Uterus (tissue), 3 donors: ENCODE measurements at regions not wholly inside any gene's neighbourhood (a gene's known extent, or its start where the extent isn't known, plus 50 kb on each side); places are given as distances from the start of the nearest gene placed in this dataset.
"Not testable (repeated sequence)": the region's sequence is repeated elsewhere in the genome, so short reads cannot be mapped to it uniquely, and the experiment has no call there.

ENCODE experiments used
- DNase-seq, 2 donors: peaks; one replicate each; pipeline ENCODE4 v3.0.0-alpha.2; 2019 to 2020
- H3K27ac ChIP-seq, 2 donors: fragments of 200-600 bp; sonication (generic); 1 replicate in 1 of 2; 2 replicates in 1 of 2; pipeline ENCODE4 v1.5.1; 2016 to 2018
- H3K27me3 ChIP-seq, 2 donors: fragments of 200-600 bp; sonication (generic); one replicate each; pipeline ENCODE4 v1.5.1; 2018 to 2019; ENCODE audit warnings: control low read depth in 1 of 2
- H3K36me3 ChIP-seq, 2 donors: fragments of 200-600 bp; sonication (generic); one replicate each; pipeline ENCODE4 v1.5.1; 2019; ENCODE audit warnings: control low read depth in 1 of 2
- H3K4me1 ChIP-seq, 2 donors: fragments of 200-600 bp; sonication (generic); one replicate each; pipeline ENCODE4 v1.5.1; 2018 to 2019; ENCODE audit warnings: control low read depth in 1 of 2
- H3K4me3 ChIP-seq, 2 donors: fragments of 200-600 bp; sonication (generic); 1 replicate in 1 of 2; 2 replicates in 1 of 2; pipeline ENCODE4 v1.5.1; 2018 to 2019; ENCODE audit warnings: mild to moderate bottlenecking in 1 of 2
- H3K9me3 ChIP-seq, 2 donors: fragments of 200-600 bp; sonication (generic); one replicate each; pipeline ENCODE4 v1.5.1; 2019; ENCODE audit warnings: control low read depth in 1 of 2
- CTCF ChIP-seq, 4 experiments: fragments of 200-600 bp in 2 of 4; fragments of 450-650 bp in 2 of 4; sonication (generic) in 2 of 4; IDR thresholded peaks; one replicate each; pipeline ENCODE4 v1.5.1; 2016 to 2019; ENCODE audit warnings: antibody characterized with exemption in 4 of 4, mild to moderate bottlenecking in 2 of 4, moderate library complexity in 1 of 4
- POLR2A ChIP-seq, 2 donors: fragments of 450-650 bp; IDR thresholded peaks; one replicate each; pipeline ENCODE4 v1.6.1; 2016; ENCODE audit warnings: antibody characterized with exemption in 2 of 2, mild to moderate bottlenecking in 1 of 2, moderate library complexity in 1 of 2
- intact Hi-C: fragments of 100-400 bp; cut with DNase I; formaldehyde crosslinking; loops from one replicate; pipeline ENCODE4 v1.15.1; 2023; ENCODE audit warnings: low total_unique reads
- donor health status: DM: yes; HTN: yes; CAD: no.

GRCh38 chr14:89699071-89699470 is 255.5 kb downstream of the EFCAB11 start:
- peaks cover 0 to 6% of the 10 kb centered on the region in 2 donors for H3K4me1 ChIP-seq
- DNase-seq, result no peak
- no peak for TF ChIP-seq POLR2A (IDR thresholded peaks at IDR 0.05)
- no peak for TF ChIP-seq CTCF (IDR thresholded peaks at IDR 0.05)
- intact Hi-C loops, result no loop called here
- no peak overlapping the region for H3K4me3 ChIP-seq
- no peaks in the 10 kb centered on the region for H3K36me3 ChIP-seq
- H3K27ac ChIP-seq, result no peak overlapping the region
- H3K27me3 ChIP-seq, result no peaks in the 10 kb centered on the region
- no peaks in the 10 kb centered on the region for H3K9me3 ChIP-seq

GRCh38 chr14:89697281-89698060 is 257.1 kb downstream of the EFCAB11 start:
- intact Hi-C loops, result no loop called here
- no peak for TF ChIP-seq CTCF (IDR thresholded peaks at IDR 0.05)
- TF ChIP-seq POLR2A (IDR thresholded peaks at IDR 0.05), result no peak
- Histone ChIP-seq H3K36me3 (no peaks in the 10 kb centered on the region), H3K4me1 (peaks cover 0 to 6% of the 10 kb centered on the region in 2 donors), H3K27me3 (no peaks in the 10 kb centered on the region), H3K27ac (no peak overlapping the region), H3K4me3 (no peak overlapping the region), H3K9me3 (no peaks in the 10 kb centered on the region)
- no peak for DNase-seq

- DNase-seq, result no peak
- no peaks in the 10 kb centered on the region for H3K9me3 ChIP-seq
- H3K4me3 ChIP-seq, result no peak overlapping the region
- H3K27me3 ChIP-seq, result no peaks in the 10 kb centered on the region
- no peaks in the 10 kb centered on the region for H3K4me1 ChIP-seq
- TF ChIP-seq POLR2A (IDR thresholded peaks at IDR 0.05) (no peak), CTCF (IDR thresholded peaks at IDR 0.05) (no peak)
- H3K36me3 ChIP-seq, result no peaks in the 10 kb centered on the region
- intact Hi-C loops, result no loop called here
- no peak overlapping the region for H3K27ac ChIP-seq
Observed at GRCh38 chr14:89695846-89696245, 258.7 kb downstream of the EFCAB11 start.

GRCh38 chr14:89690139-89690538 is 264.4 kb downstream of the EFCAB11 start:
- no peaks in the 10 kb centered on the region for H3K4me1 ChIP-seq
- no peak overlapping the region for H3K4me3 ChIP-seq
- no peaks in the 10 kb centered on the region for H3K36me3 ChIP-seq
- H3K9me3 ChIP-seq, result no peaks in the 10 kb centered on the region
- no peaks in the 10 kb centered on the region for H3K27me3 ChIP-seq
- no peak for TF ChIP-seq CTCF (IDR thresholded peaks at IDR 0.05)
- no peak for TF ChIP-seq POLR2A (IDR thresholded peaks at IDR 0.05)
- intact Hi-C loops, result no loop called here
- no peak overlapping the region for H3K27ac ChIP-seq
- DNase-seq, result no peak

DNA sequence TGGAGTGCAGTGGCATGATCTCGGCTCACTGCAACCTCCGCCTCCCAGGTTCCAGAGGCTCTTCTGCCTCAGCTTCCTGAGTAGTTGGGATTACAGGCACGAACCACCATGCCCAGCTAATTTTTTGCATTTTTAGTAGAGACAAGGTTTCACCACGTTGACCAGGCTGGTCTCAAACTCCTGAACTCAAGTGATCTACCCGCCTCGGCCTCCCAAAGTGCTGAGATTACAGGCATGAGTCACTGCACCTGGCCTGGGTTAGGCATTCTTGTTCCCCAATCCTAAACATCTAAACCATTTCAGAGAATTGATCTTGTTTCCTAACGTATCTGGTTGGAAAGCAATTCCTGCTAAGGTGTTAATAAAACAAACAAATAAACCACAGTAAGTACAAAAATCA is 264.8 kb downstream of the EFCAB11 start:
- H3K4me3 ChIP-seq, intact Hi-C loops, H3K4me1 ChIP-seq, H3K9me3 ChIP-seq, H3K27me3 ChIP-seq, DNase-seq, H3K27ac ChIP-seq, H3K36me3 ChIP-seq: not testable (repeated sequence)
